Stomach (tissue), 4 donors: ENCODE measurements at regions not wholly inside any gene's neighbourhood (a gene's known extent, or its start where the extent isn't known, plus 50 kb on each side); places are given as distances from the start of the nearest gene placed in this dataset.

Source experiments
- POLR2A ChIP-seq, 4 donors: fragments of 450-650 bp; IDR thresholded peaks; one replicate each; pipeline ENCODE4 v1.6.1; 2016; ENCODE audit warnings: antibody characterized with exemption in 4 of 4, control low read depth in 2 of 4, mild to moderate bottlenecking in 1 of 4, moderate library complexity in 1 of 4
- POLR2AphosphoS5 ChIP-seq, 3 donors: sonication (generic); formaldehyde crosslinking; IDR thresholded peaks; one replicate each; pipeline ENCODE4 v1.6.1; 2016; ENCODE audit warnings: antibody characterized with exemption in 3 of 3

DNA sequence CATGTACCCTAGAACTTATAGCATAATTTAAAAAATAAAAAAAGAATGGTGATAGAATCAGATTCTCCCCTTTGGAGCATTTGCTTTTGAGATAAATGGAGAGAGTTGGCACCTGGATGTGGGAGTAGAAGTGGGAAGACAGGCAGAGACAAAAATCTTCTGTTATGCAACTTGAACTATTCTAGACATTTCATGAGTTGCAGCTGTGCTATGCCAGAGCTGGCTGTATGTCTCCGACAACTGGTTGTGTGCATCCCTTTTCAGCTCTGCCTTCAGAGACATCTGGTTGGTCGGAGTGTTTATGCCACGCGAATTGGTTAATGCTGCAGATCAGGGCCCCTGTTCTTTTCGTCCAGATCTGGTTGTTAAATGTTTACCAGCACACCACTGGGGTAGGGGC, 161.3 kb downstream of the JRKL start:
- no peak for TF ChIP-seq POLR2AphosphoS5 (IDR thresholded peaks at IDR 0.05)
- no peak for TF ChIP-seq POLR2A (IDR thresholded peaks at IDR 0.05)
